ENCODE measurements at regions not wholly inside any gene's neighbourhood (a gene's known extent, or its start where the extent isn't known, plus 50 kb on each side); places are given as distances from the start of the nearest gene placed in this dataset.

GRCh38 chr2:11100976-11101375 lies 54.3 kb upstream of the SLC66A3 start:
- H3K27ac ChIP-seq (ENCODE audit: low read depth, low read length, poor library complexity, severe bottlenecking), result no peak overlapping the region
- intact Hi-C loops (cut with micrococcal nuclease; ENCODE audit: unreplicated experiment), result no loop called here
- H3K27me3 ChIP-seq (replicated peaks; ENCODE audit: insufficient read depth, low read depth, low read length, poor library complexity), result no peaks in the 10 kb centered on the region
- ChIA-PET POLR2A (ENCODE audit: low non-redundant PET) (no interaction called here), CTCF (no interaction called here)
- H3K4me1 ChIP-seq (ENCODE audit: insufficient read depth, low read length, poor library complexity, severe bottlenecking), result no peaks in the 10 kb centered on the region
- DNase-seq (ENCODE audit: low spot score), result no peak
- no peaks in the 10 kb centered on the region for H3K36me3 ChIP-seq (ENCODE audit: insufficient read depth, low read length, poor library complexity, severe bottlenecking)
- H3K9me3 ChIP-seq (ENCODE audit: low read depth, low read length, poor library complexity, severe bottlenecking), result no peaks in the 10 kb centered on the region
- TF ChIP-seq EZH2 (IDR thresholded peaks at IDR 0.05; ENCODE audit: borderline replicate concordance, low read depth, low read length, poor library complexity, severe bottlenecking) (no peak), CTCF (conservative IDR thresholded peaks at IDR 0.05; ENCODE audit: low read depth, low read length) (no peak)
- no peak overlapping the region for H3K4me3 ChIP-seq (ENCODE audit: low read depth, low read length, poor library complexity, severe bottlenecking)
- BruUV-seq (replicated peaks), result no TSS peak

- BruUV-seq (replicated peaks), result no TSS peak
- no peak for TF ChIP-seq CTCF (conservative IDR thresholded peaks at IDR 0.05; ENCODE audit: low read depth, low read length)
- no peak for TF ChIP-seq EZH2 (IDR thresholded peaks at IDR 0.05; ENCODE audit: borderline replicate concordance, low read depth, low read length, poor library complexity, severe bottlenecking)
- Histone ChIP-seq H3K4me3 (ENCODE audit: low read depth, low read length, poor library complexity, severe bottlenecking) (no peak overlapping the region), H3K9me3 (ENCODE audit: low read depth, low read length, poor library complexity, severe bottlenecking) (no peaks in the 10 kb centered on the region), H3K4me1 (ENCODE audit: insufficient read depth, low read length, poor library complexity, severe bottlenecking) (no peaks in the 10 kb centered on the region), H3K27me3 (replicated peaks; ENCODE audit: insufficient read depth, low read depth, low read length, poor library complexity) (no peaks in the 10 kb centered on the region), H3K36me3 (ENCODE audit: insufficient read depth, low read length, poor library complexity, severe bottlenecking) (no peaks in the 10 kb centered on the region), H3K27ac (ENCODE audit: low read depth, low read length, poor library complexity, severe bottlenecking) (no peak overlapping the region)
- ChIA-PET POLR2A (ENCODE audit: low non-redundant PET) (no interaction called here), CTCF (no interaction called here)
- intact Hi-C loops (cut with micrococcal nuclease; ENCODE audit: unreplicated experiment), result no loop called here
- no peak for DNase-seq (ENCODE audit: low spot score)
Measured at GRCh38 chr2:11101430-11101829, 53.8 kb upstream of the SLC66A3 start.

- H3K27me3 ChIP-seq (replicated peaks; ENCODE audit: insufficient read depth, low read depth, low read length, poor library complexity), result no peaks in the 10 kb centered on the region
- intact Hi-C loops (cut with micrococcal nuclease; ENCODE audit: unreplicated experiment), result no loop called here
- CTCF ChIA-PET, result no interaction called here
- BruUV-seq (replicated peaks), result no TSS peak
- POLR2A ChIA-PET (ENCODE audit: low non-redundant PET), result no interaction called here
- no peak for TF ChIP-seq CTCF (conservative IDR thresholded peaks at IDR 0.05; ENCODE audit: low read depth, low read length)
- no peak for TF ChIP-seq EZH2 (IDR thresholded peaks at IDR 0.05; ENCODE audit: borderline replicate concordance, low read depth, low read length, poor library complexity, severe bottlenecking)
- no peak overlapping the region for H3K4me3 ChIP-seq (ENCODE audit: low read depth, low read length, poor library complexity, severe bottlenecking)
- no peaks in the 10 kb centered on the region for H3K36me3 ChIP-seq (ENCODE audit: insufficient read depth, low read length, poor library complexity, severe bottlenecking)
- H3K27ac ChIP-seq (ENCODE audit: low read depth, low read length, poor library complexity, severe bottlenecking), result no peak overlapping the region
- H3K9me3 ChIP-seq (ENCODE audit: low read depth, low read length, poor library complexity, severe bottlenecking), result no peaks in the 10 kb centered on the region
- H3K4me1 ChIP-seq (ENCODE audit: insufficient read depth, low read length, poor library complexity, severe bottlenecking), result no peaks in the 10 kb centered on the region
- no peak for DNase-seq (ENCODE audit: low spot score)
Measured at GRCh38 chr2:11102466-11102865, 52.8 kb upstream of the SLC66A3 start.
